ENCODE measurements at regions not wholly inside any gene's neighbourhood (a gene's known extent, or its start where the extent isn't known, plus 50 kb on each side); places are given as distances from the start of the nearest gene placed in this dataset.

DNA sequence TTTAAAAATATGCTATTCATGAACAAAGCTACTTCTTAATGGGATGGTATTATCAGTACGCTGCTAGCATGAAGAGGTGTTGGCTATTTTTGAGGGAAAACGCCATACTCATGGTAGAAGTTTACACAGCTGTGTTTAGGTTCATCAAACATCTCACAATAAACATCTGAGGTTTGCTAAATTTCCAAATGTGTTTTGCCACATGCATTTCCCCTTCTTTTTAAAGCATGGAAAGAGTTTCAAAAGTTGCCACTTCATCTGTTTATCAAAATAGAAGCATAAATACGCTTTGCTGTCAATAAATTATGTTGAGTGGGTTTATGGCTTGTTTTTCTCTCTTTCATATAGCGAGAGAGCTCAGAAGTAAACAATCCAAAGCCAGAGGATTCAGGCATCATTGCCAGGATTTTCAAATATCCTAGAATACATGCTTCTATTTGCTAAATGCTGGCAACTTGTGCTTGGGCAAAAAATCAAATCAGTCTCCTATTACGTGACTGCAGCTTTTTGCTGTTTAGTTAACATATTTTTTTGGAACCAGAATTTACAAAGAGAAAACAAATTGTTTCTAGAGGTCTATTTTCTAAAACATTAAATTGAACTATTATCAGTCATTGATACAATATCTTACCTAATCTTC, 1919.9 kb upstream of the LRRTM1 start:
- no peaks in the 10 kb centered on the region for H3K4me1 ChIP-seq (ENCODE audit: insufficient read depth, low read length)
- TF ChIP-seq, protein P1, sequence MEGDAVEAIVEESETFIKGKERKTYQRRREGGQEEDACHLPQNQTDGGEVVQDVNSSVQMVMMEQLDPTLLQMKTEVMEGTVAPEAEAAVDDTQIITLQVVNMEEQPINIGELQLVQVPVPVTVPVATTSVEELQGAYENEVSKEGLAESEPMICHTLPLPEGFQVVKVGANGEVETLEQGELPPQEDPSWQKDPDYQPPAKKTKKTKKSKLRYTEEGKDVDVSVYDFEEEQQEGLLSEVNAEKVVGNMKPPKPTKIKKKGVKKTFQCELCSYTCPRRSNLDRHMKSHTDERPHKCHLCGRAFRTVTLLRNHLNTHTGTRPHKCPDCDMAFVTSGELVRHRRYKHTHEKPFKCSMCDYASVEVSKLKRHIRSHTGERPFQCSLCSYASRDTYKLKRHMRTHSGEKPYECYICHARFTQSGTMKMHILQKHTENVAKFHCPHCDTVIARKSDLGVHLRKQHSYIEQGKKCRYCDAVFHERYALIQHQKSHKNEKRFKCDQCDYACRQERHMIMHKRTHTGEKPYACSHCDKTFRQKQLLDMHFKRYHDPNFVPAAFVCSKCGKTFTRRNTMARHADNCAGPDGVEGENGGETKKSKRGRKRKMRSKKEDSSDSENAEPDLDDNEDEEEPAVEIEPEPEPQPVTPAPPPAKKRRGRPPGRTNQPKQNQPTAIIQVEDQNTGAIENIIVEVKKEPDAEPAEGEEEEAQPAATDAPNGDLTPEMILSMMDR (IDR thresholded peaks at IDR 0.05; ENCODE audit: borderline replicate concordance, extremely low read depth, low read length, poor library complexity, severe bottlenecking) = no peak
- TF ChIP-seq EZH2 (IDR thresholded peaks at IDR 0.05; ENCODE audit: borderline replicate concordance, low read depth, low read length, severe bottlenecking) = no peak
- no peaks in the 10 kb centered on the region for H3K27me3 ChIP-seq (ENCODE audit: insufficient read depth, low read length, poor library complexity)
- no peak overlapping the region for H3K27ac ChIP-seq (ENCODE audit: low read length)
- H2AFZ ChIP-seq (ENCODE audit: low read depth, low read length) = no peak overlapping the region
- H4K20me1 ChIP-seq (ENCODE audit: insufficient read depth, low read length) = no peaks in the 10 kb centered on the region
- H3K9me3 ChIP-seq (ENCODE audit: insufficient read depth, low read length, severe bottlenecking) = peaks cover 2% of the 10 kb centered on the region
- no peaks in the 10 kb centered on the region for H3K79me2 ChIP-seq (ENCODE audit: insufficient read depth, low read length)
- no peak overlapping the region for H3K4me3 ChIP-seq (ENCODE audit: low read depth in 1 of 2, low read length in 2 of 2)
- DNase-seq (no peak), ATAC-seq (ENCODE audit: insufficient read depth, low read depth) (no peak)
- no peak overlapping the region for H3K9ac ChIP-seq (ENCODE audit: low read depth, low read length)
- H3K4me2 ChIP-seq (ENCODE audit: insufficient read depth, low read length) = no peak overlapping the region
- no peaks in the 10 kb centered on the region for H3K36me3 ChIP-seq (ENCODE audit: insufficient read depth, low read length)

DNA sequence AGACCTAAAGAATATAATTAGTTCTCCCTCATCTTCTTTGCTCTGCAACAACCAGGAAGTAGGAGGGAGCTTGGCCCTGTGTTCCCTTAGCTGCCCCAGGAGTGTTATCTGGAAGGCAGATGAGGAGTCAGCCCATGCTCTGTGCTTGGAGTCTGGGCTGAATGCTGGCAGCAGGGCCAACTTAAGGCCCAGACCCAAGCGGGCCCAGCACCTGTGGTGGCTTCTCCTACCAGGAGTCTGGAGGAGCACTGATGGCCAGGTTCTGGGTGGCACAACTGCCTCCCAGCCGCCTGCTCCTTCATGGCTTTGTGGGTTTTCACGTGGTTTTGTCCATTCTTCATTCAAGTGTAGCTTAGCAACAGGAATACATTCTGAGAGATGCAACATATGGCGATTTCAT, 1910.7 kb upstream of the LRRTM1 start:
- no peaks in the 10 kb centered on the region for H4K20me1 ChIP-seq (ENCODE audit: insufficient read depth, low read length)
- no peaks in the 10 kb centered on the region for H3K79me2 ChIP-seq (ENCODE audit: insufficient read depth, low read length)
- H2AFZ ChIP-seq (ENCODE audit: low read depth, low read length) = no peak overlapping the region
- no peaks in the 10 kb centered on the region for H3K4me1 ChIP-seq (ENCODE audit: insufficient read depth, low read length)
- no peak overlapping the region for H3K27ac ChIP-seq (ENCODE audit: low read length)
- no peaks in the 10 kb centered on the region for H3K36me3 ChIP-seq (ENCODE audit: insufficient read depth, low read length)
- DNase-seq = no peak
- ATAC-seq (ENCODE audit: insufficient read depth, low read depth) = no peak
- H3K9me3 ChIP-seq (ENCODE audit: insufficient read depth, low read length, severe bottlenecking) = no peaks in the 10 kb centered on the region
- H3K27me3 ChIP-seq (ENCODE audit: insufficient read depth, low read length, poor library complexity) = no peaks in the 10 kb centered on the region
- TF ChIP-seq, protein P1 (IDR thresholded peaks at IDR 0.05; ENCODE audit: borderline replicate concordance, extremely low read depth, low read length, poor library complexity, severe bottlenecking) = no peak
- no peak for TF ChIP-seq EZH2 (IDR thresholded peaks at IDR 0.05; ENCODE audit: borderline replicate concordance, low read depth, low read length, severe bottlenecking)
- H3K4me2 ChIP-seq (ENCODE audit: insufficient read depth, low read length) = no peak overlapping the region
- H3K4me3 ChIP-seq (ENCODE audit: low read depth in 1 of 2, low read length in 2 of 2) = no peak overlapping the region
- H3K9ac ChIP-seq (ENCODE audit: low read depth, low read length) = no peak overlapping the region

DNA sequence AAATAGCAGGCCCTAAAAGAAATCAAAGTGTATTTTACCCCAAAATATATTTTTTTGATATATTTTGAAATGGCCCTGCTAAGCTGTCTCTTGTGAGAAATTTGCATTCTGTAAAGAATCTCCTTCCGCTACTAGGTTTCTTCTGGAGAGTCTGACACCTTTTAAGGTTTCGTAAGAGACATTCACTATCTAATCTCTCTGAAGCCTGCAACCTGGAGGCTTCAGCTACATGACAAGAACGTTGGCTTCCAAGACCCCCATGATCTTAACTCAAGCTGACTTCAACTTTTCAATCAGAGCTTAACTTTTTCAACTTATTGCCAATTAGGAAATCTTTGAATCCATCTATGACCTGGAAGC, 1894.9 kb upstream of the LRRTM1 start:
- Histone ChIP-seq H3K9ac (ENCODE audit: low read depth, low read length) (no peak overlapping the region), H2AFZ (ENCODE audit: low read depth, low read length) (no peak overlapping the region), H4K20me1 (ENCODE audit: insufficient read depth, low read length) (no peaks in the 10 kb centered on the region), H3K4me2 (ENCODE audit: insufficient read depth, low read length) (no peak overlapping the region), H3K4me1 (ENCODE audit: insufficient read depth, low read length) (no peaks in the 10 kb centered on the region), H3K79me2 (ENCODE audit: insufficient read depth, low read length) (no peaks in the 10 kb centered on the region), H3K9me3 (ENCODE audit: insufficient read depth, low read length, severe bottlenecking) (no peaks in the 10 kb centered on the region), H3K36me3 (ENCODE audit: insufficient read depth, low read length) (no peaks in the 10 kb centered on the region), H3K27me3 (ENCODE audit: insufficient read depth, low read length, poor library complexity) (no peaks in the 10 kb centered on the region), H3K4me3 (ENCODE audit: low read depth in 1 of 2, low read length in 2 of 2) (no peak overlapping the region), H3K27ac (ENCODE audit: low read length) (no peak overlapping the region)
- ATAC-seq (ENCODE audit: insufficient read depth, low read depth) (no peak), DNase-seq (no peak)
- TF ChIP-seq, protein P1 (IDR thresholded peaks at IDR 0.05; ENCODE audit: borderline replicate concordance, extremely low read depth, low read length, poor library complexity, severe bottlenecking) = no peak
- TF ChIP-seq EZH2 (IDR thresholded peaks at IDR 0.05; ENCODE audit: borderline replicate concordance, low read depth, low read length, severe bottlenecking) = no peak
